DND-41 (cell line): ENCODE measurements at regions not wholly inside any gene's neighbourhood (a gene's known extent, or its start where the extent isn't known, plus 50 kb on each side); places are given as distances from the start of the nearest gene placed in this dataset.

Experiments
- CTCF ChIP-seq: IDR thresholded peaks from 2 replicates; pipeline ENCODE4 v1.5.1; 2012; ENCODE audit warnings: borderline replicate concordance, low read length, moderate library complexity, mild to moderate bottlenecking; ENCODE audit not compliant: poor library complexity, severe bottlenecking; ENCODE audit errors: extremely low read depth
- EZH2 ChIP-seq: IDR thresholded peaks from 3 replicates; pipeline ENCODE4 v1.6.1; 2012; ENCODE audit warnings: borderline replicate concordance, low read depth, mild to moderate bottlenecking, moderate library complexity, low read length, inconsistent platforms; ENCODE audit not compliant: severe bottlenecking

GRCh38 chr17:33701910-33702309 lies 408.8 kb upstream of the ASIC2 start:
- TF ChIP-seq CTCF (no peak), EZH2 (no peak)
